ENCODE measurements at regions not wholly inside any gene's neighbourhood (a gene's known extent, or its start where the extent isn't known, plus 50 kb on each side); places are given as distances from the start of the nearest gene placed in this dataset.

DNA sequence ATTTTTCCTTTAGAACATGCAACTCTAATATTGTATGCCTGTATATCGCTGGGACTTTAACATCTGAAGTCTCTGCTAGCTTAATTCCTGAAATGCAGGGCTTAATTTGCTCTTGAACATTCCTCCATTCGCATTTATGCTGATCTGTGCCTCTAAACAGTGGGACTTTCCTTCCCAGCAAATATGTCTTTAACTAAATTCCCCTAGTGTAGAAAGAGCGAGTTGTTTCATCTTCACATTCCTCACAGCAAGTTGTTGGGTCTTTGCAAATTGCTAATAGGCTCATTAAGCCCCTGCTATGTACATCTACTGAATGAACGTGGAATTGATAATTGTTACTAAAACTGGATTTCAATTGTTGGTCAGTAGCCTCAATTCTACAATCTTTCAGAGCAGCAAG is 118.4 kb upstream of the OBI1 start:
- no peaks in the 10 kb centered on the region for H3K79me2 ChIP-seq (ENCODE audit: control insufficient read depth, insufficient read depth, low read length)
- H3K4me1 ChIP-seq (ENCODE audit: control insufficient read depth in 2 of 2, insufficient read depth in 2 of 2, low read length in 2 of 2), result no peaks in the 10 kb centered on the region
- no peak overlapping the region for H3K4me3 ChIP-seq (ENCODE audit: control extremely low read depth in 1 of 5, extremely low read depth in 1 of 5, insufficient read depth in 1 of 5, low read depth in 2 of 5, low read length in 4 of 5)
- Mint-ChIP-seq H3K4me1 (no peaks in the 10 kb centered on the region), H3K27me3 (peaks cover 6% of the 10 kb centered on the region), H3K4me3 (no peak overlapping the region), H3K9me3 (ENCODE audit: insufficient read depth) (no peaks in the 10 kb centered on the region), H3K27ac (no peak overlapping the region)
- no peaks in the 10 kb centered on the region for H3K36me3 ChIP-seq (replicated peaks in 1 of 2; ENCODE audit: control extremely low read depth in 1 of 2, control insufficient read depth in 1 of 2, extremely low read depth in 1 of 2, insufficient read depth in 2 of 2, low read length in 1 of 2)
- TF ChIP-seq EZH2 (IDR thresholded peaks at IDR 0.05; ENCODE audit: borderline replicate concordance, insufficient read depth, low read depth, low read length, poor library complexity, severe bottlenecking), result no peak
- TF ChIP-seq, protein P1, sequence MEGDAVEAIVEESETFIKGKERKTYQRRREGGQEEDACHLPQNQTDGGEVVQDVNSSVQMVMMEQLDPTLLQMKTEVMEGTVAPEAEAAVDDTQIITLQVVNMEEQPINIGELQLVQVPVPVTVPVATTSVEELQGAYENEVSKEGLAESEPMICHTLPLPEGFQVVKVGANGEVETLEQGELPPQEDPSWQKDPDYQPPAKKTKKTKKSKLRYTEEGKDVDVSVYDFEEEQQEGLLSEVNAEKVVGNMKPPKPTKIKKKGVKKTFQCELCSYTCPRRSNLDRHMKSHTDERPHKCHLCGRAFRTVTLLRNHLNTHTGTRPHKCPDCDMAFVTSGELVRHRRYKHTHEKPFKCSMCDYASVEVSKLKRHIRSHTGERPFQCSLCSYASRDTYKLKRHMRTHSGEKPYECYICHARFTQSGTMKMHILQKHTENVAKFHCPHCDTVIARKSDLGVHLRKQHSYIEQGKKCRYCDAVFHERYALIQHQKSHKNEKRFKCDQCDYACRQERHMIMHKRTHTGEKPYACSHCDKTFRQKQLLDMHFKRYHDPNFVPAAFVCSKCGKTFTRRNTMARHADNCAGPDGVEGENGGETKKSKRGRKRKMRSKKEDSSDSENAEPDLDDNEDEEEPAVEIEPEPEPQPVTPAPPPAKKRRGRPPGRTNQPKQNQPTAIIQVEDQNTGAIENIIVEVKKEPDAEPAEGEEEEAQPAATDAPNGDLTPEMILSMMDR (IDR thresholded peaks at IDR 0.05), result no peak
- H2AFZ ChIP-seq (ENCODE audit: insufficient read depth, low read depth, low read length, poor library complexity, severe bottlenecking), result no peak overlapping the region
- ChIA-PET CTCF (no interaction called here), POLR2A (no interaction called here)
- no peaks in the 10 kb centered on the region for H3K27me3 ChIP-seq (replicated peaks in 1 of 4; ENCODE audit: control extremely low read depth in 1 of 4, control insufficient read depth in 3 of 4, insufficient read depth in 4 of 4, low read length in 3 of 4)
- no peak for DNase-seq
- no peaks in the 10 kb centered on the region for H4K20me1 ChIP-seq (ENCODE audit: control insufficient read depth, insufficient read depth, low read length, poor library complexity, severe bottlenecking)
- no peak overlapping the region for H3K9ac ChIP-seq (ENCODE audit: low read length)
- WGBS (ENCODE audit: insufficient coverage), result no CpG with 5 or more reads among the region's 4 CpGs
- H3K4me2 ChIP-seq (replicated peaks; ENCODE audit: low read depth, low read length, poor library complexity, severe bottlenecking), result no peak overlapping the region
- no peaks in the 10 kb centered on the region for H3K9me3 ChIP-seq (ENCODE audit: control extremely low read depth in 1 of 3, control insufficient read depth in 2 of 3, insufficient read depth in 1 of 3, low read length in 2 of 3)
- intact Hi-C loops (cut with micrococcal nuclease), result no loop called here
- no peak overlapping the region for H3K27ac ChIP-seq (ENCODE audit: low read length in 2 of 2)
- ATAC-seq (ENCODE audit: low read depth), result no peak

DNA sequence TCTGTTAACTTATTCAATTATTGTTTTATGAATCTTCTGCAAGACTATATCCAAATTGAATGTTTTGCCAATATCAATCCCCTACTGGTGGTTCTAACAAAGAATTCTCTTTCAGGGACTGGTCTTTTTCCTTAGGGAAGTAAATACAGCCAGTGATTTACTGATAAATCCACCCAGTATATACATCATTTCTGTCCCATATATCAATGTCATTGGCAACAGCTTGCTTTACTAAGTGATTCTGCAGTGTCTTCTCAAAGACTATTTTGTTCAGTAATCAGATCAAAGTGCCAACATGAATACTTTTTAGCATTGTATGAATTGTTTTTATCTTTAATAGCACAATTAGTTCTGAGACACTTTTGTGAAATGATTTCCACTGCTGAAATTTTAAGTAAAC is 114.0 kb upstream of the OBI1 start:
- DNase-seq (no peak), ATAC-seq (ENCODE audit: low read depth) (no peak)
- no peak for TF ChIP-seq EZH2 (IDR thresholded peaks at IDR 0.05; ENCODE audit: borderline replicate concordance, insufficient read depth, low read depth, low read length, poor library complexity, severe bottlenecking)
- TF ChIP-seq, protein P1 (IDR thresholded peaks at IDR 0.05), result no peak
- ChIA-PET CTCF (no interaction called here), POLR2A (no interaction called here)
- Histone ChIP-seq H3K9ac (ENCODE audit: low read length) (no peak overlapping the region), H3K4me3 (ENCODE audit: control extremely low read depth in 1 of 5, extremely low read depth in 1 of 5, insufficient read depth in 1 of 5, low read depth in 2 of 5, low read length in 4 of 5) (no peak overlapping the region), H4K20me1 (ENCODE audit: control insufficient read depth, insufficient read depth, low read length, poor library complexity, severe bottlenecking) (no peaks in the 10 kb centered on the region), H3K4me2 (replicated peaks; ENCODE audit: low read depth, low read length, poor library complexity, severe bottlenecking) (no peak overlapping the region), H3K27ac (ENCODE audit: low read length in 2 of 2) (no peak overlapping the region), H3K4me1 (ENCODE audit: control insufficient read depth in 2 of 2, insufficient read depth in 2 of 2, low read length in 2 of 2) (no peaks in the 10 kb centered on the region), H3K36me3 (replicated peaks in 1 of 2; ENCODE audit: control extremely low read depth in 1 of 2, control insufficient read depth in 1 of 2, extremely low read depth in 1 of 2, insufficient read depth in 2 of 2, low read length in 1 of 2) (no peaks in the 10 kb centered on the region), H2AFZ (ENCODE audit: insufficient read depth, low read depth, low read length, poor library complexity, severe bottlenecking) (no peak overlapping the region), H3K27me3 (replicated peaks in 1 of 4; ENCODE audit: control extremely low read depth in 1 of 4, control insufficient read depth in 3 of 4, insufficient read depth in 4 of 4, low read length in 3 of 4) (no peaks in the 10 kb centered on the region), H3K9me3 (ENCODE audit: control extremely low read depth in 1 of 3, control insufficient read depth in 2 of 3, insufficient read depth in 1 of 3, low read length in 2 of 3) (no peaks in the 10 kb centered on the region), H3K79me2 (ENCODE audit: control insufficient read depth, insufficient read depth, low read length) (no peaks in the 10 kb centered on the region)
- H3K9me3 Mint-ChIP-seq (ENCODE audit: insufficient read depth), result no peaks in the 10 kb centered on the region
- no peaks in the 10 kb centered on the region for H3K4me1 Mint-ChIP-seq
- intact Hi-C loops (cut with micrococcal nuclease), result no loop called here
- H3K27ac Mint-ChIP-seq, result no peak overlapping the region
- H3K4me3 Mint-ChIP-seq, result no peak overlapping the region
- H3K27me3 Mint-ChIP-seq, result peaks cover 11% of the 10 kb centered on the region
